Breast epithelium (tissue), 4 donors: ENCODE measurements at regions not wholly inside any gene's neighbourhood (a gene's known extent, or its start where the extent isn't known, plus 50 kb on each side); places are given as distances from the start of the nearest gene placed in this dataset.
A peak's percentile ranks its signal among the peaks of the same experiment; 100 is the strongest.
"Not testable (repeated sequence)": the region's sequence is repeated elsewhere in the genome, so short reads cannot be mapped to it uniquely, and the experiment has no call there.

Experiments used
- DNase-seq, 2 donors: peaks; one replicate each; pipeline ENCODE4 v3.0.0-alpha.2; 2019; ENCODE audit warnings: low spot score in 2 of 2
- H3K27ac ChIP-seq, 2 donors: fragments of 200-600 bp; sonication (generic) in 1 of 2; one replicate each; pipeline ENCODE4 v1.5.1; 2016 to 2019; ENCODE audit warnings: mild to moderate bottlenecking in 1 of 2
- H3K27me3 ChIP-seq, 2 donors: fragments of 200-600 bp; sonication (generic) in 1 of 2; one replicate each; pipeline versions ENCODE4 v1.5.1 to v1.6.0; 2017 to 2019; ENCODE audit warnings: control low read depth in 1 of 2, mild to moderate bottlenecking in 1 of 2
- H3K36me3 ChIP-seq: fragments of 200-600 bp; one replicate; pipeline ENCODE4 v1.5.1; 2019
- H3K4me1 ChIP-seq, 2 donors: fragments of 200-600 bp; sonication (generic); one replicate each; pipeline ENCODE4 v1.5.1; 2016 to 2019; ENCODE audit warnings: control low read depth in 1 of 2
- H3K4me3 ChIP-seq, 3 donors: fragments of 200-600 bp; sonication (generic); 1 replicate in 2 of 3; 2 replicates in 1 of 3; pipeline ENCODE4 v1.5.1; 2016 to 2019; ENCODE audit warnings: mild to moderate bottlenecking in 3 of 3, moderate library complexity in 2 of 3
- H3K9me3 ChIP-seq, 2 donors: fragments of 200-600 bp; sonication (generic) in 1 of 2; one replicate each; pipeline ENCODE4 v1.5.1; 2016 to 2019; ENCODE audit warnings: control low read depth in 1 of 2
- POLR2A ChIP-seq: fragments of 450-650 bp; IDR thresholded peaks from one replicate; pipeline ENCODE4 v1.6.1; 2016; ENCODE audit warnings: antibody characterized with exemption, mild to moderate bottlenecking, moderate library complexity
- POLR2AphosphoS5 ChIP-seq, 3 donors: sonication (generic); formaldehyde crosslinking; IDR thresholded peaks; one replicate each; pipeline ENCODE4 v1.6.1; 2017; ENCODE audit warnings: antibody characterized with exemption in 3 of 3
- intact Hi-C: fragments of 100-400 bp; cut with DNase I; formaldehyde crosslinking; loops from one replicate; pipeline ENCODE4 v1.15.1; 2023; ENCODE audit warnings: low total_unique reads
- TF ChIP-seq, protein P1 (sequence below), 3 donors: fragments of 450-650 bp; IDR thresholded peaks; one replicate each; pipeline ENCODE4 v1.5.1; 2016 to 2017; ENCODE audit warnings: antibody characterized with exemption in 3 of 3, mild to moderate bottlenecking in 3 of 3, moderate library complexity in 3 of 3

DNA sequence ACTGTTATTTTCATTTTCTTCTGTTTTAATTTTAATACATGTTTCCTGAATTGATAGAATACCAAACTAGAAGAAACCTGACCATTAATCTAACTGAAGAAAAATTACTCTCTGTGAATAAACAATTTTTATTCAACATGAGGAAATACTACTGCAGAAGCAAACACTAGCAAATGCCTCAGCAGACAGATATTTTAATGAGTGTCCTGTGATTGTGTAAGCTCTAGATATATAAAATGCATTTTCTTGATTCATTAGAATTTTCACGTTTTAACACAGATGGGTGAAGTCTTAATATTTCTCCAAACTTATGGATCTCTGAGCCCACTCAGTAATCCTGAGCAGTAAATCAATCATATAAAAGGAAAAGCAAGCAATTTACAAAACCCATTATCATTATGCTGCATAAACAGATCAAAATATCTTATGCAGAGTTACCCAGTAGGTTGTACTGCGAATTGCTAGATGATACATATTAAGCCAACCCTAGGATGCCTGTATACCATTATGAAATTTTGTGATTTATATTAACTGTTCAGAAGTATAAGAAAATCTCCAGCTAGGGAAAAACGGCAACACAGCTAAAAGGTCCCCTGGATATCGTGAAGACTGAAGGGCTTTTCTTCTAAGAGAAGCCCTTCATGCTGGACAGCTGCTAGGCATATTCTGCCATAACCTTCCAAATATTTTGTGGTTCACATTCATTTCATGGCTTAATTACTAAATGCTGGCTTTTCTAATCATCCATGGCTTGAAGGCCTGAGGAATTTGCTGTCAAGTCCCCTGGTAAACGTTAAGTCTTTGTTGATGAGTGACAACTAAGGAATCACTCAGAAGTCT is 157.7 kb upstream of the TGFBR2 start:
- DNase-seq = no peak
- Histone ChIP-seq H3K27ac (no peak overlapping the region), H3K4me1 (no peaks in the 10 kb centered on the region), H3K4me3 (no peak overlapping the region), H3K27me3 (no peaks in the 10 kb centered on the region), H3K36me3 (no peaks in the 10 kb centered on the region), H3K9me3 (no peaks in the 10 kb centered on the region)
- intact Hi-C loops = no loop called here
- TF ChIP-seq, protein P1, sequence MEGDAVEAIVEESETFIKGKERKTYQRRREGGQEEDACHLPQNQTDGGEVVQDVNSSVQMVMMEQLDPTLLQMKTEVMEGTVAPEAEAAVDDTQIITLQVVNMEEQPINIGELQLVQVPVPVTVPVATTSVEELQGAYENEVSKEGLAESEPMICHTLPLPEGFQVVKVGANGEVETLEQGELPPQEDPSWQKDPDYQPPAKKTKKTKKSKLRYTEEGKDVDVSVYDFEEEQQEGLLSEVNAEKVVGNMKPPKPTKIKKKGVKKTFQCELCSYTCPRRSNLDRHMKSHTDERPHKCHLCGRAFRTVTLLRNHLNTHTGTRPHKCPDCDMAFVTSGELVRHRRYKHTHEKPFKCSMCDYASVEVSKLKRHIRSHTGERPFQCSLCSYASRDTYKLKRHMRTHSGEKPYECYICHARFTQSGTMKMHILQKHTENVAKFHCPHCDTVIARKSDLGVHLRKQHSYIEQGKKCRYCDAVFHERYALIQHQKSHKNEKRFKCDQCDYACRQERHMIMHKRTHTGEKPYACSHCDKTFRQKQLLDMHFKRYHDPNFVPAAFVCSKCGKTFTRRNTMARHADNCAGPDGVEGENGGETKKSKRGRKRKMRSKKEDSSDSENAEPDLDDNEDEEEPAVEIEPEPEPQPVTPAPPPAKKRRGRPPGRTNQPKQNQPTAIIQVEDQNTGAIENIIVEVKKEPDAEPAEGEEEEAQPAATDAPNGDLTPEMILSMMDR (IDR thresholded peaks at IDR 0.05) = no peak
- no peak for TF ChIP-seq POLR2A
- no peak for TF ChIP-seq POLR2AphosphoS5 (IDR thresholded peaks at IDR 0.05)

DNA sequence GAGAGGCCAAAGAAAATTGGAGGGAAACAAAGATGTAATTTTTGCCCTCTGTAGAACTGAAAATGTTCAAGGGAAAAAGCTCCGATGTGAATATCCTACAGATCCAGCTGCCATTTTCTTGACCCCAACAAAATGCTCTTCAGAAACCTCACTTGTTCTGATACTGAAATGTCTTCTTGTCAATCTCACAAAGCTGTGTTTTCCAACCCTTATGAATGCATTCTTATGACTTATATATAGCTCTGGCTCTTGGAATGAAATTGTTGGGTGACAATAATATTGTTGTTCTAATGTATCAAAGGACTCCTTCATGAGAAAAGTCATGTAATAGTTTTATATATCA is 157.1 kb upstream of the TGFBR2 start:
- Histone ChIP-seq H3K27me3 (no peaks in the 10 kb centered on the region), H3K4me3 (no peak overlapping the region), H3K4me1 (no peaks in the 10 kb centered on the region), H3K9me3 (no peaks in the 10 kb centered on the region), H3K36me3 (no peaks in the 10 kb centered on the region), H3K27ac (no peak overlapping the region)
- TF ChIP-seq POLR2AphosphoS5 (IDR thresholded peaks at IDR 0.05) = no peak
- no peak for DNase-seq
- intact Hi-C loops = no loop called here

DNA sequence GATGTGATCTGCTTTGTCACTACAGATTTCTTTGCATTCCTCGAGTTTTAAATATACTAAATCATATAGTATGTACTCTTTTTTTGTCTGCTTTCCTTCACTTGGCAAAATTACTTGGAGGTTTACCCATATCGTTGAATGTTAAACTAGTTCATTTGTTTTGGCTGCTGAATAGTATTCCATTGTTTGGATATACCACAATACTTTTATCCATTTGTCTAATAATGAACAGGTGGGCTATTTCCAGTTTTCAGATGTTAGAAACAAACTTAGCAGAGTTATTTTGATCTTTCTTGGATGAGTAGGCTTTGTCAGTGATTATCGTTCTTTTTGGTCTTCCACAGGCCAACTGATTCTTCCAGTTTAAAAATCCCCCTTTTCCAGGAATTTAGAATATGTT is 154.0 kb upstream of the TGFBR2 start:
- no peaks in the 10 kb centered on the region for H3K9me3 ChIP-seq
- TF ChIP-seq POLR2AphosphoS5 (IDR thresholded peaks at IDR 0.05) (no peak), POLR2A (no peak)
- TF ChIP-seq, protein P1 (IDR thresholded peaks at IDR 0.05) = no peak
- no peaks in the 10 kb centered on the region for H3K36me3 ChIP-seq
- intact Hi-C loops = no loop called here
- no peak overlapping the region for H3K4me3 ChIP-seq
- H3K27me3 ChIP-seq = no peaks in the 10 kb centered on the region
- no peak overlapping the region for H3K27ac ChIP-seq
- no peak for DNase-seq
- no peaks in the 10 kb centered on the region for H3K4me1 ChIP-seq

DNA sequence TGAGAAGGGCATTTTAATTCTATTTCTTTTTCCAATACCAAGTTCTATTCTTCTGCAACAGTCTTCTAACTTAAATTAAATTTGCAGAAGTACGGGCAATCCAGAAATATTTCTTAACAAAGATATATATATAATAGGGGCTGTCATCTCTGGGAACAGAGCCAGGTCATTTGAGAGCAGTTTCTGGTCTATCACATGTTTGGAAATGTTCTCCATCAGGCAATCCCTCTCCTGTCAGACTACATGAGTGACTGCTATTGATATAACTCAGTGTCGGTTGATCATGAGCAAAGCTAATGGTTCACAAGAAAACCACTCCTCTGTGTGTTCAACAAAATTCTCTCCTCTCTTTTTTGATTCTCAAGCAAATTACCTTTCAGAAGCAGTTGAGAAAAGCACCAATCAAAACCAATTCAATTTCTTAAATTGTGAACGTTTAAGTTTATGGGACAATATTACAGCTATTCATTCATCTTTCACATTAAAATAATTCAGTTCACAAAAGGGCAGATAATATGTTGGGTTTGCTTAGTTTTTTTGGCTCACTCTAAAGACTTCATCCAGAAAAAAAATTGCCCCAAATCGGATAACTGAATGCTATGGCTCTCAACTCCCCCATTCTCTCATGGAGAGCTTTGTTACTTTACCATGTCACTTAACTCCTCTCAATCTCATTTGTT is 152.9 kb upstream of the TGFBR2 start:
- H3K27me3 ChIP-seq = no peaks in the 10 kb centered on the region
- H3K4me1 ChIP-seq = no peaks in the 10 kb centered on the region
- H3K27ac ChIP-seq = no peak overlapping the region
- H3K4me3 ChIP-seq = no peak overlapping the region
- intact Hi-C loops = loop anchor here (2.0 kb wide), 1 partner anchor 57 kb away; no protein-coding TSS in a partner anchor
- H3K36me3 ChIP-seq = no peaks in the 10 kb centered on the region
- H3K9me3 ChIP-seq = peaks cover 0 to 6% of the 10 kb centered on the region in 2 donors
- TF ChIP-seq POLR2AphosphoS5 (IDR thresholded peaks at IDR 0.05) = no peak
- TF ChIP-seq POLR2A = no peak
- TF ChIP-seq, protein P1 (IDR thresholded peaks at IDR 0.05) = no peak
- no peak for DNase-seq

DNA sequence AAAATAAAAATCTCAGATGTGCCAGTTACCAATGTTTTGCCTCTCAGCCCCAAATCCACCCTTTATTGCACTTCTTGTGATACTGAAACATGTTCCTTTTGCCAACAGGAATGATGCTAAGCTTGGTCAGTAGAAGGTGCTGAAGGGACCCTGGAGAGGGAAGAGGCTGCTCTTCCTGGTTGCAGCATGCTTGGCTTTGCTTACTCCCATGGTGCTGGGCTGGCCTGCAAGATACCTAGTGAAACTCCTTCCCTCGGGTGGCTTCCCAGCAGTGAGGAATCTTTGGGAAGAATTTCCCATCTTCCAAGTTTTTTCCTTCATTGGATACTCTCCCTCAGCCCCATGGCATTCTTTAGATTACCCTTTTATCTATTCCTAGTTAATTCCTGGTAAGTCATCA is 151.8 kb upstream of the TGFBR2 start:
- DNase-seq = no peak
- peaks cover 0 to 16% of the 10 kb centered on the region in 2 donors for H3K9me3 ChIP-seq
- H3K27ac ChIP-seq = no peak overlapping the region
- no peak for TF ChIP-seq POLR2AphosphoS5 (IDR thresholded peaks at IDR 0.05)
- no peak for TF ChIP-seq POLR2A
- TF ChIP-seq, protein P1 (IDR thresholded peaks at IDR 0.05) = no peak
- H3K4me3 ChIP-seq = no peak overlapping the region
- H3K27me3 ChIP-seq = no peaks in the 10 kb centered on the region
- intact Hi-C loops = loop anchor here (2.0 kb wide), 1 partner anchor 56 kb away; no protein-coding TSS in a partner anchor
- no peaks in the 10 kb centered on the region for H3K4me1 ChIP-seq
- no peaks in the 10 kb centered on the region for H3K36me3 ChIP-seq

DNA sequence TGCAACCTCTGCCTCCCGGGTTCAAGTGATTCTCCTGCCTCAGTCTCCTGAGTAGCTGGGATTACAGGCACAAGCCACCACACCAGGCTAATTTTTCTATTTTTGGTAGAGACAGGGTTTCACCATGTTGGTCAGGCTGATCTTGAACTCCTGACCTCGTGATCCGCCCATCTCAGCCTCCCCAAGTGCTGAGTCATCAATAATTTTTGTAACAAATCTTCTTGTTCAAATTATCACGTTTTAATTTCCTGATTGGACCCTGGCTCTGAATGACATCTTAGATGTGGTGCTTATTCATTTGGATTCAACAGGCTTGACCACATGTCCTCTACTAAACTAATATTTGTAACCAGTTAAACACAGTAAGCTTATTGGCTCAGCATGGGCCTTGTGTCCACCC is 151.3 kb upstream of the TGFBR2 start:
- H3K36me3 ChIP-seq, H3K27me3 ChIP-seq, H3K4me1 ChIP-seq, H3K4me3 ChIP-seq, DNase-seq: not testable (repeated sequence)
- Histone ChIP-seq H3K9me3 (peaks cover 0 to 16% of the 10 kb centered on the region in 2 donors), H3K27ac (peak overlapping the region; percentile 26 to 64)
- intact Hi-C loops = loop anchor here (2.0 kb wide), 1 partner anchor 56 kb away; no protein-coding TSS in a partner anchor
